SHP77 (cell line): ENCODE measurements at regions not wholly inside any gene's neighbourhood (a gene's known extent, or its start where the extent isn't known, plus 50 kb on each side); places are given as distances from the start of the nearest gene placed in this dataset.
A peak's percentile ranks its signal among the peaks of the same experiment; 100 is the strongest.

Experiments
- DNase-seq, 2 experiments: peaks; one replicate each; lab custom pipeline; 2025; lab: John Stamatoyannopoulos, UW

DNA sequence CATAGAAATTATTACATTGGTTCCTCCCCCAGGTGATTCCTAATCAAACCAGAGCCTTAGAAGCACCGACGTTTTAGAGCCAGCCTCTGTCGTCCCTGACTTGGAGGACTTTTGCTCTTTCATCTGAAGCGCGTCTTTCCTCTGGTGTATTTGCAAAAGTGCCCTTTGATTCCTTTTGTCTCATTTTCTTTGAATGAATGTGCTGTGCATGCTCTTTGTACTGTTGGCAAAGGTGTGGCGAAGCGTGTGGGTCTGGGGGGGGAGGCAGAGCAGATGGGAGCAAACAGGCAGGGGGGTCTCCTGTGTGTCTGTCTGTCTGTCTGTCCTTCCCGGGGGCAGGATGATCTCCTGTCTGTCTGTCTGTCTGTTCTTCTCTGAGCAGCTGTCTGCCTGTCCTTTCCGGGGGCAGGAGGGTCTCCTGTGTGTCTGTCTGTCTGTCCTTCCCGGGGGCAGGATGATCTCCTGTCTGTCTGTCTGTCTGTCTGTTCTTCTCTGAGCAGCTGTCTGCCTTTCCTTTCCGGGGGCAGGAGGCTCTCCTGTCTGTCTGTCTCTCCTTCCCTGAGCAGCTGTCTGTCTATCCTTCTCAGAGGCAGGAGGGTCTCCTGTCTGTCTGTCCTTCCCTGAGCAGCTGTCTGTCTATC, 205.5 kb upstream of the MYT1L start:
- no peak for DNase-seq

DNA sequence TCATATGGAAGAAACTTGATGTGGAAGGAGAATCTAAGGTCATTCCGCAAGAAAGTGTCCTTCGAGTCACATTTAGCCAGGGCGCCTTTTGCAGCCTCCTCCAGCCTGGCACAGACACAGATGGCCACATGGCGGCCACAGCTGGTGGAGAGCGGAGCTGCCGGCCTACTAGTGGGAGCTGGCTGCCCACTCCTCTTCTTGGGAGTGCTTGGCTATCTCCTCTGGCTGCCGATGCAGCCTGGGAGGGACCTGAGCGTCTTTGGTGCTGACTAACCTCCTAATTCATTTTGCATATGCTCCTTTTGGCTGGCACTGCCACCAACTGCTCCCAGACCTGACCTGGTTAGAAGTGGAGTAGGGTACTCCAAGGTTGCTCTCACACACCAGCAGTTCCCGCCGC, 199.3 kb upstream of the MYT1L start:
- peak in 1 of 2 experiments; percentile 60 for DNase-seq

DNA sequence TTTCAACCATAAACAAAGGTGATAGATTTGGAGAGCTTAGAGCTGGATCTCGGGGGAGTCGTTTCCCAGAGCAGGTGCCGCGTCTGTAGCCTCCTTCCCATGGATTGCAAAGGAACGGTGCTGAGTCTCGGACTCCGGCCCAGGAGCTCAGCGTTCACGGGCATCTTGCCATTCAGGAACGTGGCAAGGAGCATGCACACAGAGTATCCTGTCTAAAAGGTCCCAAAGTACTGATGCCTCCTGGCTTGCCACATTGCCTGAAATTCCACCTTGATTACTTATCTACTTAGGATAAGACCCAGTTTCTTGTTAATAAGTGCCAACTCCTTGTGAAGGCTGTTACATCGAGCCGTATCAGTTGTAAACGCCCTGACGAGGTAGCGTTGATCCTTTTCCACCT, 197.8 kb upstream of the MYT1L start:
- DNase-seq: no peak

DNA sequence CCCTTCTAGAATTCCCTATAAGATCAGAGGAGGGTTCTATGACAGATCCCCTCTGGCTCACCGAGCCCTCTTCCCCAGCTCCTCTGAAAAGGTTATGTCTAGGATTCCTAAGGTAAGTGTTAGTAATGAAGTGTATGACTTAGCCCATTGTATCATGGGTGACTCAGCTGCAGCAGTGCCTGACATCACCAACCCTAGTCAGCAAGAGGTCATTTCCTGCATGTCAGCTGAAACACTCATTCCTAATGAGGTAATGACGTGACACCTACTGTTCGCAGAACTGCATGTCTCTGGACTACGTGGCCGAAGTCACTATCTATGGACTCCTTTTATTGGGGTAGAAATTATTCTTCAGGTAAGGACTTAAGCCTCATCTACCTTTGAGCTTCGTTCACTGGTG, 196.1 kb upstream of the MYT1L start:
- DNase-seq: peak; percentile 74 to 76

DNA sequence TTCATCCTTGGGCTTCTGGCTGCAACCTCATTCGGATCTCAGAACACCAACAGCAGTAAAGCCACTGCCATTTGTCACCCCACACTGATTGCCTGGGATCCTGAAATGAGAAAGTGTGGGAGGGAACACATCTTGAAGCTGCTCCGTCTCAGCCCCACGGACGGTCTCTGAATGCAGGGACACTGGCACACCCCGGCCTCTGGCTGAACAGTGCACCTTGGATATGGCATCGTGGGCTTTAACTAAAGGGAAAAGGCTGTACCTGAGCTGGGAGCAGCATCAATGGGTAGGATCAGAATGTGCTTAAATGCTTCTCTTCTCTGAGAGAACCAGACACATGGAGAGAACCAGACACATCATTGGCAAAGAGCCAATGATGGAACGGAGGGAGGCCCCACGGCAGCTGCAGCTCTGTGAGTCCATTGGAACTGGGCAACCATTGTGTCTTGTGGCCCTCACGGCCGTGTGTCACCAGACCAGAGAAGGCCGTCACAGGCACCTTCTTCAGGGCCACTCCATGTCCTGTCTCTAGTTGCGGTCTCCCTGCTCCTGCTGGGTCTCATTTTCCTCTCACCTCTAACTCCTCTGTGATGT, 193.4 kb upstream of the MYT1L start:
- peak; percentile 49 to 55 for DNase-seq

DNA sequence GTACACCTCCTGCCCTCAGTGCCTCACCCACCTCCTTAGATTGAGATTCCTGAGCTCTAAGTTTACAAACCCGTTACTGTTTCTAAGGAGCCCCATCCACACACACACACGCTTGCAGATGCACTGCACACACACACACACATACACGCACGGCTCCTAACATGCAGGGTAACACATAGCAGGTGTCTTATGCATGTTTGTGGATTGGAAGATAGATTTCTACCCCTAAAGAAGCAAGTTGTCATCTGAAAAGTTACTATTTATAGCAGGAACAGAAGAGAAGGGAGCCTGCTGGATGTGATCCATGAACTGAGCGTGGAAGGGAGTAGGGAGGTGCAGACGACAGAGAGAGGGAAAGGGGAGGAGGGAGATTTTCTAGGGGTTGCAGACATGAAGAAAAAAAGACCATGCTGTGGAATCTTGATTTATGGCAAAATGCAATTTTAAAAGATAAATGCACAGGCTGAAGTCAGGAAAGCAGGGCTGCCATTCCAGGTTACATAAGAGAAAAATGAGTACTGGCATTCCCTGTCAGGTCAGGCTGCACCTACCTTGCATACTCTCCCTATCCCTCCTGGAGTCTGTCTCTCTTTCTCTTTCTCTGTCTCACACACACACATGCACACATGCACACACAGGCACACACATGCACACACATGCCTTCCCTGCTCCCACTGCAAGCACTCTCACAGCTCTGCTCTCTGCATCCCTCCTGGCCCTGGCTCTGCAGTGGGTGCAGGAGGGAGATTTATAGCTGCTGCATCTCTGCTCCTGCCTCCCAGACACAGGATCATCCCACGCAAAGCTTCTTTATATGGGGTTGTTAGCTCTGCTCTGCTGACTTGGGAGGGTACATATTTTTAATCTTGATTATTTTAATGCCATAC, 192.6 kb upstream of the MYT1L start:
- DNase-seq: no peak

DNA sequence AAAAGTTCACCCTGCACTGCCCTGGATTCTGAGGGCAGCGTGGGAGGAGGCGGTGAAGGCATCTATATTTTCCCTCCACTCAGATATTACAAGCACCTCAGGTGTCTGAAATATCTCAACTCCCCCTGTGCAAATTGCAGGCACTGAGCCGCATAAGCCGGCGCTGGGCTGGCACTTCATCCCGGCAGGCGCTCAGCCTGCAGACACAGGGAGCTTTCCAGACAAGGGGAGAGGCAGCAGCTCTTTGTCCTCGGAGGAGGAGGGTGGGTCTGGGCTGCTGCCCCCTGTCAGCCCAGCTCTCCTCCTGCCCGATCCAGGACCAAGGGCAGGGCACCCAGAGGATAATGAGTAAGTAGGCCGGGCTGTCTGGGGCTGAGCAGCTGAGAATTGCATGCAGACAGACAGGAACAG, 189.3 kb upstream of the MYT1L start:
- DNase-seq: peak in 1 of 2 experiments; percentile 16

DNA sequence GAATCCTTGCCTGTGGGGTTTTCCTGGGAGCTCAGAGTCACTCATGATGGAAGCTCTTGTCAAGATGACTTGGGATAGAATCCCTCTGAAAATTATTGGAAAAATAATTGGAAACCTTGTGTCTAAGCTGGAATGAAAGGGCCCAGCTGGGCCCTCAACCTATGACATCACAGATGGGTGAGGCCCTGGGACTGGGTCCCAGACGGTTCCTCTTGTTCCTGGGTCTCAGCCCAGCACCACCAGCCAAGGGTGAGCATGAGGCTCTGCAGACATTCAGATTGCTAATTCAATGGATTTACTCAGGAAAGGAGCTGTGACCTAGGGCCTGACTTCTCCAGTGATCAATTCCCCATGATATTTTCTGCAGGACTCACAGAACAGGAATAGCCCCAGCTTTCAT, 188.3 kb upstream of the MYT1L start:
- DNase-seq: no peak

DNA sequence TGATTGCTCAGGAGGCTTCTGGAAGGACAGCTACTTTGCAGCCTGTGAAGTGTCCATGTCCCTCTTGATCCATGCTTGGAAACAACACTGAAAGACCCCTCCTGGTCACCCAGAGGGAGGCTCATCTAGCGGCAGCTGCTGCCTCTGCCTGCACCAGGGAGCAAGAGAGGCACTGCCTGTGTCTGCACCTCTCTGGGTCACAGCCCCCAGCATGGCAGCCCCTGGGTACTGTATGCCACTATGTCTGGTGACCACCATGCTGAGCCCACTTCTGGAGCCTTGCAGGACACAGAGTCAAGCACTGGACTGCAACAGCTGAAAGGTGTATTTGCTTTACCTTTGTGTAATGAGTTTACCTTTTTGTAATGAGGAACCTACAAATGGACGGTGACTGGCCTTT, 186.3 kb upstream of the MYT1L start:
- DNase-seq: no peak

DNA sequence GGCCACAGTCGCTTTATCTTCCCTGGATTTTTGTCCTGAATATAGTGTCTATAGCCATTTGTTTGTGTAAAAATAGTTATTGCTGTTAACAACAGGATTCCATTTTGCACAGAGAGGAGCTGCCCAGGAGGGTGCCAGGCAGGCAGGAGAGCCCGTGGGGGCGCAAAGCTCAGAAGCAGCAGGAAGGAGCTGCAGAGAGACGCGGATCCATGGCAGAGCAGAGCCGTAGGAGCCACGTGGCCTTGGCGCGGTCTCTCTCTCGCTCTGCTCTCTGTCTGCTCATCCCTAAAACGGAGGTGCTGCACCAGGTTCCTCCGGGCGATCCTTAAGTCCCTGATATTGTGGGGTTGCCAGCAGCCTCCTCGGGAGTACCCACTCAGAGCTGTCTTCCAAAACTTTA, 185.3 kb upstream of the MYT1L start:
- DNase-seq: no peak

DNA sequence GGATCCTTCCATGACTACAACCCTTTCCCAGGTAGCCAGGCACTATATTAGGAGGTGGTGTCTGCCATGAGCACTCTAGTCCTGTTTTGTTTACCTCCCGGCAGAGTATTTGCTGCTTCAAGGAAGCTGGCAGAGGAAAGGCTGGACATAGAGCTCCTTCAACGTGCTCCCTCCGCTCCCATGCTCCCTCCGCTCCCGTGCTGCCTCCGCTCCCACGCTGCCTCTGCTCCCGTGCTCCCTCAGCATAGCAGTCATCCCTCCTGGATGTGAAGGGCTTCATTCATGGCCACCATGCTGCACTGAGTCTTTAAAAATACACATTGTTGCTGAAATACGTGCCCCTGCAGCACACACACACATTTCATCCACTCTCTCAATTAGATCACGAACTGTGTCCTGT, 181.9 kb upstream of the MYT1L start:
- no peak for DNase-seq

DNA sequence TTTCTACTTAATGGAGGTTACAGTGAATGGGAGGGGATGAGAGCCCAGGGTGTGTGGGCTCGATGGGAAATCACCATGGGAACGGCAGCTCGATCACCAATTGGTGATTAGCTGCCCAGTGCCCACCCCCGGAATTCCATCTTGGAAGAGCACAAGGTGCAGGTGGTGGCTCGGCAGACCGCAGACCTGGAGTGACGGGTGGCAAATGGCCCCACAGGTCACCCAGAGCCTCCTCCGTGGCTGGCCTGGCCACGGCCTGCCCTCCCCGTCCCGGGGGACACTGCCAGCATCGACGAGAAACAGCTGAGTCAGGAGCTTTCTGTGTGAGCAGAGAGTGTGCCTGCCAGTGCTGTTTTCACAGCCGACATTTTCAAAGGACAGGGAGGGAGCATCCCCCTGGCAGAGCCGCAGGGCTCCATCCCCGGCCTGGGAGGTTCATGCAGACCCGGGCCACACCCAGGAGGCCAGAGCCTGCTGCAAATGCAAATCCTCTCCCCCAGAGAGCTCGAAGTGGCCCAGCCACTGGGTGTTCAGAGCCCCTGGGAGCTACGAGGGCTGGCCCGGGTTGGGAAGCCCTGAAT, 176.4 kb upstream of the MYT1L start:
- DNase-seq: no peak

DNA sequence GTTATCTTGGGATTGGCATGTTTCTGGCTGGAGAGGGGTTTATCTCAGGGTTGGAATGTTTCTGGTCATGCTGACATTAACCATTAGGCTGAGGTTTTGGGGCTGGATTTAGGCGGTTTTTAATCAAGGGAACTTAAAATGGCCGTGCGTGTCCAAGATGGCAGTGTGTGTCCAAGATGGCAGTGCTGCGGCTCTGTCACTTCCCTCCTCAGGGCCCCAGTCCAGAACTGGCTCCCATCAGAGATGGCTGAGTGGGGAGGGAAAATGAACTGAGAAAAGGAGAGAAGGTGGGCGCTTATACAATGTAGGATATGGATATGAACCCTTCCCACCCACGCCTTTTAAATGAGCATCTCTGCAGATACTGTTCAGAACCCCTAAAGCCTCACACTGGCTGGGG, 175.5 kb upstream of the MYT1L start:
- DNase-seq: no peak

DNA sequence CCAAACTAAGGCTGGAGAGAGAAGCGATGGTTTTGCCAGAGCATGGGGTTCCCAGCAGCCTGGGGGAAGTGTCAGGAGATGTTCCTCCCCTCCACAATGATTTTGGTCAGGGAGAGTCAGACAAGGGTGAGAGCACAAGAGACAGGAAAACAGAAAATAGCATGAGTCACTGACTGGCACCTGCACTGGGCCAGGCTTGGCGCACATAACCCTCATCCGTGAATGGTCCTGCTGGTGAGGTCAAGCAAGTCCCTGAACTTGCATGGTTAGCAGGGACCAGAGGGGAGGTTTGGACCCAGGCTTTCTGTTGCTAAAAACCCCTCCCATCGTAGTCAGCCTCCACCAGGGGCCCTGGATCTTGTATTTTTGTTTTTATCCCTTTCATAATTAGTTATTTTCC, 174.5 kb upstream of the MYT1L start:
- peak in 1 of 2 experiments; percentile 24 for DNase-seq

DNA sequence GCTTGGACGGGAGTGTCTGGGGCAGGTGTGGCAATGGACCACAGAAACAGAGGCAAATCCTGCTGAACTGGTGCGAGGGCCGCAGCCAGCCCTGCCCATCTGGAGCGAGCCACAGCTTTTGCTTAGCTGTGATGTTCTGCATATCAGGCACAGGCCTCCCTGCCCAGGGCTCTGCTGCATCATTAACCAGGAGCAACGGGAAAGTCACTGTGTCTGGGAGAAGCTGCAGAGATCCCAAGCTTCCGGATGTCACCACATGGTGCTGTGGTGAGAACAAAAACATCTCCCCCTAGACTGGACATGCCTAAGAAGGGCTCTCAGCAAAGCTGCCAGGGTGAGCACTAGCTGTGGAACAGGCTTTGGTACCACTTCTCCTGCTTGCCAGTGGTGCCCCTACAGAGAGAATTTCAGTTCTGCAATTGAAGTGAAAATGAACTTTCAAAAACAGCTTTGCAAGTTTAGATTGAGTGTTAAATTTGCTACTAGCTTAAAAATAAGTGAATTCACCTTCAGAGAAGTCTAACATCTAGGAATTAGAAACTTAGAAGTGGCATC, 172.9 kb upstream of the MYT1L start:
- DNase-seq: no peak

DNA sequence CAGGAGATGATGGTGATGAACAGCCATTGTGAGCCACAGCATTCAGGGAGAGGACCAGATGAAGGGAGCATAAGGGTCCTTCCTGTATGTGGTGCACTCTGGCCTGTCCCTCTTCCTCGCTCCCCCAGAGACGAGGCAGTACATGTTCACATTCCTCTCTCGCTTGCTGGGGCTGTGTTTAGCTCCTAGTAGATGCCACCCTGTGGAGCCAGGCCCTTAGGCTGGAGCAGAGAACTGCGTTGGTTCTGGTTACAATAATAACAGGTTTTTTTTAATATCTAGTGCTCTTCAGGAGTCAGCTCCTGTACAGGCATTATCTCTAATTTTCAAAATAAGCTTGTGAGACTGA, 171.1 kb upstream of the MYT1L start:
- no peak for DNase-seq

DNA sequence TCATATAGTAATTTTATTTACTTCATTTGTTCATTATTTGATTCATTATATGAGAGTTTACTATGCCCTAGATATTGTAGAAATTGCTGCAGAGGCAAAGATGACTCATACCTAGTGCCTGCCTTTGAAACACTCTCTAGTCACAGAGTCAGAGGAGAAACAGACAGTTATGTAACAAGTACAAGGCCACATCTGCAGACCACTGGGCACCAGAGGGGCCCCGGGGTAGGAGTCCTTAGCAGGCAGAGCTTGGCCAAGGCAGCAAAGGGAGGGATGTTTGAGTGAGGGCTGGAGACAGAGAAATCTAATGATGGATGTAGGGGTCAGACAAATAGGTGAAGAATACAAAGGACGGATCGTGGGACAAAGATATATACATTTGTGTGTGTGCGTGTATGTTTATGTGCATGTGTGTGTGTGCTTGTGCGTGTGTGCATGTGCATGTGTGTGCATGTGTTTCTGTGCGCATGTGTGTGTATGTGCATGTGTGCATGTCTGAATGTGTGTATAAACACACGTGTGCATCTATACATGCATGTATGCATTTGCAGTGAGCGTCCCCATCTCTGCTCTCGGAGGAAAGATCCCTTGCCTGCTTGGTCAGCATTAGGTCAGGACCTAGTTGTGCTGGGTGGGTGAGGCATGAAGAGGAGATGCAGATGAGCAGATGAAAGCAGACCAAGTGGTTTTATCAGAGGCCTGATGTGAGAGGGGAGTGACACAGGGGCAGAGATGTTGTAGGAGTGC, 170.6 kb upstream of the MYT1L start:
- no peak for DNase-seq

DNA sequence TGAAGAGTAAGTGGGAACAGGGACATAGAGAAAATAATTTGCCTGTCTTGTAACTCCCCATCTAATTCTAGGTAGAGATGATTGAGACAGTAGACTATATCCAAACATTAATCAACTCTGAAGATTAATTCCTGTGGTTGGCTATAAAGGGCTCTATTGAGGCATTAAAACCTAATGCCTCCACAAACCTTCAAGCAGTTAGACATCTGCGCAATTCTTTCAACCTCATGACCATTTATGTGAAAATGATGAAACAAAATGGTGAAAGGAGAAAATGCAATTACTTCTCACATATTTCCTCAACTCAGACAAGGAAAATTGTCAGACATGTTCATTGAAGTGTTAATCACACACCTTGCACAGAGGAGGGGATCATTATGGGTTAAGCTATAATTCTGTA, 164.5 kb upstream of the MYT1L start:
- DNase-seq: no peak

DNA sequence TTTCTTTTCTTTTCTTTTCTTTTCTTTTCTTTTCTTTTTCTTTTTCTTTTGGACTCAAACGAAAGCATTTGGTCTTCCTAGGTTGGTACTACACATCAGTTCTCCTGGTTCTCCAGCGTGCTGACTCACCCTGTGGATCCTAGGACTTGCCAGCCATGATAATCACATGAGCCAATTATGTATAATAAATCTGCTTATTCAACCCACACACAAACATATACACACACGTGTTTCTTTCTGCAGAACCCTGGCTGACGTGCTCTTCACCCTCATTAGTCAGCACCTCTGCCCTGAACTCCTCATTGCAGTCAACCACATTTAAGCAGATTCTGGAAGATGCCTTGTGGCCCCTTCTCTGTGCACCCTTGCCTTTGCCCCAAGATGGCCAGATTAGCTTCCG, 162.4 kb upstream of the MYT1L start:
- DNase-seq: no peak

DNA sequence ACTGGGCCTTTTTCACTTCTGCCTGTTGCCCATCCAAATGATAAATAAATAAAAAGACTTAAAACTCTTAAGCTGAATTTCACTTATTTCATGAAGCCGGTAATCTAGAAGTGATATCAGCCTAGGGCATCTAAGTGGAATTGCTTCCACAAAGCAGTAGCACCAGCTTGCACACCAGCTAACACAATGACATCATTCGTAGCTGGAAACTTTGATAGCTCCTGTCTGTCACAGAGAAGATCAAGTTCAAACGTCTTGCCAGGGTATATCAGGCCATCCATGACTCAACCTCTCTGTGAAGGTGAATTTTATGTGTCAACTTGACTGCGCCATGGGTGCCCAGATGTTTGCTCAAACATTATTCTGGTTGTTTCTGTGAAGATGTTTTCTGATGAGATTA, 161.7 kb upstream of the MYT1L start:
- no peak for DNase-seq

DNA sequence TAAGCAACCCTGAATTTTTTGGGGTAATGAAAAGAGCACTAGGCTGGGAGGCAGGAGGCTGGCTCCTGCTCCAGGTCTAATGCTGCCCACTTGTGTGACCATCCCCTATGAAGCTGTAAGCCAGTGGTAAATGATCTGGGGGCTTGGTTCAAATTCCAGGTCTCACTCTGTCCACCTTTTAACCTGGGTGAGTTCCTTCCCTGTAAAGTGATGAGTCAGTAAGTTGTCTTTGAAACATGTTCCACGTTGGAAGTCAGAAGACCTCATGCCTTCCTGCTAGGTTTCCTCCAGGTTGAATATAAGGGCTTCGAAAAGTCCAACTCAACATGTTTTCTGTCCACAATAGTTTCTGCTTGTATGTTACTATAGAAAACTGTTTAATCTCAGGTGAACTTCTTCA, 160.9 kb upstream of the MYT1L start:
- DNase-seq: no peak

DNA sequence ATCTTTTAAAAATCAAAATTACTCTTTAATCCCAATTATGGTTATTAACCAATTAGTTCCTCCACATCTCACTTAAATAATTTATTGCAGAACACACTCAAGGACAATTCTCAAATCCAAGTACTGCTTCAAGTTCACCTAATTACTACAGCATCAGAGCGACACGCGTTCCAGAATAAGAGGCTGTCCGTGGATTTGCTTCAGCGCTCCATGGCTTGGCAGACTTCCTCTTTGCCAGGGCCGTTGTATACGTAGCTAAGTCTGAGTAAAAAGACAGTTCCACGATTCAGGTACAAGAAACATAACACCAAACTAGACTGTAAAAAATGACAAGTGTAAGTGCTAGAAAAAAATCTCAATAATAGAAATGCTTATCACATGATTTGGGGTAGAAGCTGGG, 153.2 kb upstream of the MYT1L start:
- DNase-seq: peak in 1 of 2 experiments; percentile 56
